NCI-H69 (cell line): ENCODE measurements at regions not wholly inside any gene's neighbourhood (a gene's known extent, or its start where the extent isn't known, plus 50 kb on each side); places are given as distances from the start of the nearest gene placed in this dataset.
"Not testable (repeated sequence)": the region's sequence is repeated elsewhere in the genome, so short reads cannot be mapped to it uniquely, and the experiment has no call there.

Experiments
- DNase-seq: peaks from one replicate; lab custom pipeline; 2025; lab: John Stamatoyannopoulos, UW

DNA sequence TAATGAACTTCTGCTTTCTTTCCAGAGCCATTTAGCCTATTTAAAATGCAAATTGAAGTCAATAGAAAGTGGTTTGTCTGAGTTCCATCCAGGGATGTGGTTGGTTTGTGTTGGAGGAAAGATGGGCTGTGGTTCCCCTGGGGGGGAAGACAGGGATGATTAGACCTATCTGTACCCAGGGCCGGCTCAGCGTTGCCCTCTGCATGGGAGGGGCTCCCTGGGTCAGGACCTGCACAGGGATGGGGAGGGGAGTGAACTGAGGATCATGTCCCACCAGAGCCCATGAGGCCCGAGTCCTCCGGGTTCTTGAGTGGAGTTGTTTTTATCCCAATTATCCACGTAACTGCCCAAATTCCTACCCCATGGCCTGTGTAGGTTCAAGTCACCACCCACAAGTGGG lies 76.9 kb upstream of the SFSWAP start:
- DNase-seq, result no peak

DNA sequence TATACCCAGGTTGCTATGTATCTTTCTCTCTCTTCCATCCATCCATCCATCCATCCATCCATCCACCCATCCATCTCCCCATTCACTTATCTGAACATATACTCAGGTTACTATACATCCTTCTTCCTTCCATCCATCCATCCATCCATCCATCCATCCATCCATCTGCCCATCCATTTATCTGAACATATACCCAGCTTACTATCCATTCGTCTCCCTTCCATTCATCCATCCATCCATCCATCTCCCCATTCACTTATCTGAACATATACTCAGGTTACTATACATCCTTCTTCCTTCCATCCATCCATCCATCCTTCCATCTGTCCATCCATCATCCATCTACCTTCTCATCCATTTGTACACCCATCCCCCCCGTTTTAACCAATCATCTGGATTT lies 75.9 kb upstream of the SFSWAP start:
- not testable (repeated sequence) for DNase-seq

DNA sequence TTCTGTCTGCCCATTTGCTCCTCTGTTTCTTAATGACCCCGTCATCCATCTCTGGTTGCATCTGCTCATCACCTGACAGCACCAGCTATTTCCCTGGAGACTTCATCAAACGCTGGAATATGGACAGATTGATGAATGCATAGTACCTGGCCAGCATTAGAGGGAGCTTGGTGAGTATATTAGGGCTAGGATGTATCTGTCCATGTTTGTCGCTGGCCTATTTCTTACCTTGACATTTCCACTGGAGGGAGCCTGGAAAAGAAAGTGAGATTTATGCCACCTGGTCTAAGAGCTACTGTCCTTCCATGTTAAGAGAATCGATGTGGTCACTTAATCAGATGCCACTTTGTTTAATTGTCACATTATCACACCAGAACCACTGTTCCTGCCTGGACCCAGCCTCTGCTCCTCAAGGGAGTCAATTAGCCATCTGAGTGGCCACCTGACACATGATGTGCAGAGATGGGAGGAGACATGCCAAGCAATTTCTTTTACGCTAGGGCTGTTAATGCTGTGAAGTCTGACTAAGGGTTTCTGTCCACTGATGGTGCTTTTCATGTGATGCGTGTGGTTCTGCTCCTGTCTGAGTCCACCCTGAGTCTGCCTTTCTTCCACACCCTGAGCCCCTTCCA lies 75.3 kb upstream of the SFSWAP start:
- DNase-seq, result no peak

DNA sequence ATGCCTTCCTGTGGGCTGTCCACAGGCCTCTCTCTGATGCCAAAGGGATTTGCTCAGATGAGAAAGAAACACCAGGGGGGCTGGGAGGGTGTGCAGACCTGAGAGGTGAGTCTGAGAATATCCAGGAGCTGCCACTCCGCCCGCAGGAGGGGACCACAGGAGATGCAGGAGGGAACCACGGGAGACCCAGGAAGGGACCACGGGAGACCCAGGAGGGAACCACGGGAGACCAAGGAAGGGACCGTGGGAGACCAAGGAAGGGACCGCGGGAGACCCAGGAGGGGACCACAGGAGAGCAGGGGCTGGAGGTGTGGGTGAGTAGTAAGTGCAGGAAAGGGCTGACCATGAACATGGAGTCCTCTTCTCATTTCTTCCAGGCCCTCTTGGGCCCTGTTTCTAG lies 74.6 kb upstream of the SFSWAP start:
- no peak for DNase-seq

DNA sequence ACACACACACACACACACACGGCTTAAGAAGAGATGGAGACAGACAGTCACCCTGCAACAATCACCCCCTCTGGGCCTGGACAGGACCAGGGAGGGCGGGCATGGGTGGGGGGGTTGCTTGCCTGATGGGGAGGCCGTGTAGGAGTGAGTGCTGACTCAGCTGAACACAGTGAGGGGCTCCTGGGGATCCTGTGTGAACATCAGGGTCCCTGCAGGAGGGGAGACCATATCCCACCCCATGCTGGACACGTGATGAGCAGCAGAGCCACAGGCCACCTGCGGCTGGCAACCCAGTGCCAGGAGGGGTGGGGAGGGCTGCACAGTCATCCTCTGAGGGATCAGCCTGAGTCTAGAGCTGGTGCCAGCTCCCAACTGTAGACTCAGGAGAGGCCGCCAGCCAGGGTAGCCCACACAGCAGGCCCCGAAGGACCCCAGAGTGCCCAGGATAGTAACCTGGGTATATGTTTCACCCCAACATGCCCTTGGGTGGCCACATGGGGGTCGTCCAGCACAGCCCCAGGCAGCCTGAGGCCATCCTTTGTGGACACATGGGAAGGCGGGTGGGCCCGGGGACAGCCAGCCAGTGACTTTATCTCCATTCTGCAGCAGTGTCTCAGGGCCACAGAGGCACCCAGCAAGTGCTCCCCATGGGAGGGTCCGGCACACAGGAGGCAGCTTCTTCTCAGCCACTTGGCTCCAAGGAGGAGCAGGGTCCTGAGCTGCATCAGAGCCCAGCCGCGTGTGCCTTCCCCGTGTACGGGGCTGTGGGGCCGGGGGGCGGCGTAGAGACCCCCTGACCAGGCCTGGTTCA lies 73.7 kb upstream of the SFSWAP start:
- DNase-seq, result no peak

DNA sequence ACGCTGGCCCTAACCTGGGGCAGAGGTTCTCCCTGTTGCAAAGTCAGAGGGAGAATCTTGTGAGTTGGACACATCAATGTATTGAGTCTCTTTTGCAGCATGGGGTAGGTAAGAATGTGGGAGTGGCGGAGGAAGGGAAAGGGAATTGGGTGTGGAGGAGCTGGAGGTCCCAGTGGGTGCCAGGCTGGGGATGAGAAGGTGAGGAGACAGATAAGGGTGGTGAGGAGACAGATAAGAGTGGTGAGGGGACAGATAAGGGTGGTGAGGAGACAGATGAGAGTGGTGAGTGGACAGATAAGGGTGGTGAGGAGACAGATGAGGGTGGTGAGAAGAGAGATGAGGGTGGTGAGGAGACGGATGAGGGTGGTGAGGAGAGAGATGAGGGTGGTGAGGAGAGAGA lies 72.9 kb upstream of the SFSWAP start:
- no peak for DNase-seq

DNA sequence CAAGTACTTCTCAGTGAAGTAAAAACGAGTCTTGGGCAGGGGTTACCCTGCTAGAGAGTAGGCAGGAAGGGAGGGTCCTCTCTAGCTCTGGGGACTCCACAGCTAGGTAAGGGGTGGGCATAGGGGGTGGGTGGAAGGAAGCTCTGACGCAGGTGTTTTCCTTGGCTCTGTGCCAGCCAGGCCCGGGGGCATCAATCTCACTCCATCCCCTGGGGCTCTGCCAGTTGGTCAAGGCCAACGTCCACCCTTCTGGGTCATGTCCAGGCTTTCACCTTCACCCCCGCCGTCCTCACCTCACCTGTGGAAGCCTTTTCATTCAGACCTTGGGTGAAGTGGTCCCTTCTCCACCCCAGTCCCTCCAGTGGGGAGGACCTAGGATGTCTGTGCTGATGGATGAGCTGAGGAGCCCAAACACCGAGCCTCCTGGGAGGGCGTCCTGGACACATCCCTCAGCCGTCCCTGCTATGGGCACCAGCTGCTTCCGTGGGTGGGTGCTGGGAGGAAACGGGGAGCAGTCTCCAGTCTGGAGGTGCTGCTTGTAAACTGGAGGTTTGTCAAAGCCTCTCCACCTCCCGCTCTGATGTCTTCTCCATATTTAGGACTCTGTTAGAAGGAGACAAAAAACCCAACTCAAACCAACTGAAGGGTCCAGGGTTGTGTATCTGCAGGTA lies 71.5 kb upstream of the SFSWAP start:
- no peak for DNase-seq

DNA sequence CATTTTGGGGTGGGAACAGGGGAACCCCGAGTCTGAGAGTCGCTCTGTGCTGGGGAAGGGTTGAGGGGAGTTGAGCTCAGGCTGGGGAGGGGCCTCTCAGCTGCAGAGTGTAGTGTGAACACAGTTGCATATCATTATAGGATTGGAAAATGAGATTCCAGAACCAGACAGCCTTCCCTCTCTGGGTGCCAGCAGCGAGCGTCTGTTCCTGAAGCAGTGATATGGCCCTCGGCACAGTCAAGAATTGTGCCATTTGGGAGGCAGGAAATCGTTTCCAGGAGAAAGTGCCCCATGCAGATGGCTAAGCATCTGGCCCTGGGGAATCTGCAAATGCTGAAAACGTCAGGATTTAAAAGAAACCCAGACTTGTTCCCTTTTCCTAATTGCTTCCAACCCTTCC lies 70.4 kb upstream of the SFSWAP start:
- DNase-seq, result no peak

DNA sequence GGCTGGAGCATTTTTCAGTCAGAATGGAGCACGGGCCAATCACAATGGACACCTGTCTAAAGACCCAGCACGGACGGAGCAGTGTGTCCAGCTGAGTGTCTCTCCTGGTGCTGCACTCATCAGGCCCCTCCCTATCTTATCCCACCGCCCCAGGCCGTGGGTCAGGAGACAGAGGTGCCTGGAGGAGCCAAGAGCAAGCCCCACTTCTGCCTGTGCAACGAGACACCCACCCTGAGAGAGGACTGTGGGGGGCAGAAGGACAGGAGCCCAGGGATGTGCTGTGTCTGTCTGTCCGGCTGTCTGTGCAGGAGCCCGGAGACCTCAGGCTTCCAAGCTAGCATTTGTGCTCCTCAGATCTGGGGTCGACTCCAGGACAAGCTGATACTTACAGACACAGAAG lies 69.6 kb upstream of the SFSWAP start:
- no peak for DNase-seq

DNA sequence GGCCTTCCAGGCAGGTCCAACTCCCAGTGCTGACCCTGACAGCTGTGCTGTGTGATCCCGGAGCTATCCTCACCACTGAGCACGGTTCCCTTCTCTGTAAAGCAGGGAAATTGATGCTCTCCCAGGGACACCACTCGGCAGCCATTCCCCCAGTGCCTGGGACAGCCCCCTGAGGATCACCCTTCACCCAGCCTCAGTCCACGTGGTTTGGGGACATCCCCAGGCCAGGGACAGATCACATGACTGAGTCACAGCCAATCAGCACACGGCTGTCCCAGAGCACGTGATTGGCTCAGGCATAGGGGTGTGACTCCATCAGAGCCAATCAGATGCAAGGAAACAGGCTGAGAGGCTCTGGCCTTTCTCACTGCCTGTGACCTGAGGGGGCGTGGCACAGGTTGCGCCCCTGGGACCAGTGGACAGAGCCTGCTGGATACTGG lies 68.8 kb upstream of the SFSWAP start:
- DNase-seq, result no peak

DNA sequence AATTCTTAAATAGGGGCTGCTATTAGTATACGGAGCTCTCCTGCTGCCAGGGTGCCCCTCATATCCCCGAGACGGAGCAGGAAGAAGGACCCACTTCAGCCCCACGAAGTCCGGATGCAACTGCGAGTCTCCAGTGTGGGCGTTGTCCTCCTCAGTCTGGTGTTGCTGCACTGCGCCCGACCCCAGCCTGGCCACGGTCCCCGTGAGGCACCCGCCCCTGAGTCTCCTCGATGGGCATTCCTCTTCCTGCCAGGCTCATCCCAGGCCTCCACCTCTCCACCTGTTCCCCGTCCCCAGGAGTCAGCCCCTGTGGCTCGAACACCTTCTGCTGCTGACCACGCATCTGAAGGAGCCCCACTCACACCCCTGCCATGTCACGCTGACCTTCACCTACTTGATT lies 68.1 kb upstream of the SFSWAP start:
- DNase-seq, result no peak

DNA sequence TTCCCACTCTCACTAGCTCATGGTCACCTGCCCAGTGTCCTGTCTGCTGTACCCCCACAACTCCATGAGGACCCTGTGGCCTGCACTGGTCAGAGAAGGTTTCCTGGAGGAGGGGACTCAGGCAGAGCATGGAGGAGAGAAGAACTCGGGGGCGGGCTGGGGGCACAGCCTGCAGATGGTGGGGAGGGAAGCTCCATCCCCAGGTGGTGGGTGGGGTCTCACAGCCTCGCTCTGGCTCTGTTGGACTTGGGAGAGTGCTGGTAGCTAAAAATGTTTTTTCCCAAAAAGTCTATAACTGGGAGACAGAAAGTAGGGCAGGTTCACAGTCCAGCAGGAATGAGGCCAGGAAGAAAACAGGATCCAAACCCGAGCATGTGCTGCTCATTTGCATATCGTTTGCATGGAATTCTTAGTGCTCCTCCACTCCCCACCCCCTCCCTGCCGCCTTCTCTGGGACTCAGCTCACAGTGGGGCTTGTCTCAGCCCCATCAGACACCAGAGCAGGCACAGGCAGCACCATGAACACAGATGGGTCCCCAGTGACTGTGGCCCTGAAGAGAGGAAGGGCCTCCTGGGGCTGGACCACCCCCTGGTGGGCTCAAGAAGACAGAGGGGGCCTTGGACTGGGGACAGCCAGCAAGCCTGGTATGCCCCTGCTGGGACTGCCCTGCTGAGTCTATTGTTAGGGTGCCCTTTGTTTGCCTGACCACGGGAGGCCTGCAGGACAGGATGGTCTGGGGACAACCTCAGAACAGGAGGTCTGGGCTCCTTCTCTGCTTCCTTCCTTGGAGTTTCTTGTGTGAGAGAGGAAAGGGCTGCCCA lies 67.0 kb upstream of the SFSWAP start:
- DNase-seq, result no peak

DNA sequence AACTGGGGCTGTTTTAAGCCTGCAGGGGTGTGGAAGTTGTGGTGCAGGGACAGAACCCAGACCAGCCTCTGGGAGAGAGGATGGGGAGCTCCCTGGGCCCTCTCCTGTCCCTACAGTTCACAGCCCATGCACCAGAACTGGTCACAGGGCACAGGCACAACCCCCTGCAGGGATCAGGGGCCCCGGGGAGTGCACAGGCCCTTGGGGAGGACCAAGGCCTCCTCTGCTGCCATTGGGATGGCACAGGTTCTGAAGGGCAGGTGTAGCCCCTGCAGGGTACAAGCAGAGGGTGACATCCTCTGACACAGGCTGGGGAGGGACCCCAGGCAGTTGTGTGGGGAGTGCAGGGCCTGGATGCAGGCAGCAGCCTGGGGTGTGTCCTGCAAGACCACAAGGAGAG lies 66.4 kb upstream of the SFSWAP start:
- DNase-seq, result no peak

DNA sequence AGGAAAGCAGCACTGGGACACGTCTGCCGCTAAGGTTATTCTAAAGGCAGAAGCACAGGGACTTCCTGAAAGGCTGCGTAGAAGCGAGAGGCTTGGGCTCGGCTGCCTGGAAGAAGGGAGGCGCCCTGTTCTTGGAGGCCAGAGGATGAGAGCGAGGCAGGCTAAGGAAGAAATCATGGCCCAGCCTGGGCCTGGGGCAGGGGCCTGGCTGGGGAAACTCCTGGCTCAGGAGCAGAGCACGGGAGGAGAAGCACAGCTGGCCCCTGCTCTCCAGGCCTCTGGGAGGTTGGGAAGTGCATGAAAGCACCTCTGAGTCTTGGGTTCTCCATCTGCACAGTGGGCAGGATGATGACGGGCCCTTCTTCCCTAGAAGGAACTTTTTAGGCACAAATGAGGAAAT lies 66.0 kb upstream of the SFSWAP start:
- DNase-seq, result not testable (repeated sequence)

DNA sequence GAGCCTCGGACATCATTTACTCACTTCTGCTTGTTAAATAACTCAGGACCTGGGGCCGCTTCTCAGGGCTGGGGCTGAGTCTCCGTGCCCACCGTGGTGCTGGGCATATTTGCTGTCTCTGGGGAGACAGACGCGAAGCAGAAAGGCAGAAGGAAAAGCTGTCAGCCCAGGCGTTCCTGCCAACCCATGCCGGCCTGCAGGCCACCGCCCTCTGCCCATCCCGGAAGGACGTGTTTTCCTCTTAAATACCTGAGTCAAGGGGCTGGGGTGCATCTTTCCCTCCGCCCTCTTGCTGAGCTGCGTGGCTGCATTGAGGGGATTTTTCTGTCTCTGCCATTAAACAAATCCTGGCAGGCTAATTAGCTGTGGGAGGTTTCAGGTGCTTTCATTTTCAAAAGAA lies 65.3 kb upstream of the SFSWAP start:
- not testable (repeated sequence) for DNase-seq

DNA sequence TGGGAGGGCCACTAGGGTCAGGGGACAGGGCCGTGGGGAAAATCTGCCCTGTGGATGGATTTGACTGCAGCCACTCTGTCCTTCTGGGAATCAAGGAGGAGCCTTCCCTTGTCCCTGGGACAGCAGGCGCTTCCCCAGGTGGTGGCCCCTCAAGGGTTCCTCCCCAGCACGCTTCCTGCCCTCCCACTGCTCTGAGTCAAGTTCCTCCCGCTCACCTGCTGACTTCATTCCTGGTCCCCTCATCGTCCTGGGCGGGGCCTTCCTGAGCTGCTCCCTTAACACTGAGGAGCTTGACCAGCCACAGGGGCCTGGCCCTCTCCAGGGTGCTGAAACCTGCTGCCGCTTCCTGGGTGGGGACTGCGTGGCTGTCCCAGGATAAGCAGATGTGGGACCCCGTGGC lies 64.4 kb upstream of the SFSWAP start:
- not testable (repeated sequence) for DNase-seq

DNA sequence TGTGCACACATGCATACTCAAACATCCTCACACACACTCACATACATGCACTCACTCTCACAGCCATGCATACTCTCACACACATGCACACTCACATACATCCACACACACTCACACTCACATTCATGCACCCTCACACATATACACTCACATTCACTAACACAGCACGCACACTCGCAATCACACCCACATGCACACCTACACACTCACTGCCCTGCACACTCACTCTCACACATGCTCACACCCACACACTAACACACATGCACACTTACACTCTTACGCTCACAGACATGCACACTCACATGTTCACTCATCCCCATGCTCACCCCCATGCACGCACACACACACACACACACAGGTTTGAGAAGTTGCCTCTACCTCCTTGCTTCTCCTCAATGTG lies 63.2 kb upstream of the SFSWAP start:
- no peak for DNase-seq

DNA sequence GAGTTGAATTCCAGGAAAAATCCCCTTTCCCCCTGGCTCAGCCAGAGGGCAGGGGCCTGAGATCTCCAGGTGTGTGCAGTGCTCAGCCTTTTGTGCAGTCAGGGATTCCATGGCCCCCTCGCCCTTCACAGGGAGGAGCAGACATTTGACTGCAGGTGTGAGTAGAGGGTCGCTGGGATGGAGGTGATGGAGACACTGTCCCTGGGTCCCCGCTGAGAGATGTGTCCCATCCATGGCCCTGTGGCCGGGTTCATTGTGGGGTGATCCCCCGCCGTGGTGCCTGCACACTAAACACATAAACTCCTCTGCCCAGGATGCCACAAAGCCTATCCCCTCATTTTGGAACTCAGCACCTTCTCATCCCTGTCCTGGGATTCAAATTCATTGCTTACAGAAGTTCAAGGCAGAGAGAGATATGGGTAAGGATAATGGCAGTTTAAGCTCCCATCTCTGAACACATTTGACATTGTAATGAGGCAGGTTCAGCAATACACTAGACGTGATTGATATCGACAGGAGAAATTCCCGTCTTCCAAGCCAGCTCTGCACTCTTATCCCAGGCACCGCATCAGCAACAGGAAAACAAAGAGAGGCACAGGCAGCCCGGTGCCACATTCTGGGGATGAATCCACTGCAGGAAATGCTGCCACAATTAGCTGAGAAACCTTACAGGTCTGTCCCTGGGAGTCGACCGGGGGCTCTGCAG lies 55.3 kb upstream of the SFSWAP start:
- DNase-seq, result not testable (repeated sequence)

DNA sequence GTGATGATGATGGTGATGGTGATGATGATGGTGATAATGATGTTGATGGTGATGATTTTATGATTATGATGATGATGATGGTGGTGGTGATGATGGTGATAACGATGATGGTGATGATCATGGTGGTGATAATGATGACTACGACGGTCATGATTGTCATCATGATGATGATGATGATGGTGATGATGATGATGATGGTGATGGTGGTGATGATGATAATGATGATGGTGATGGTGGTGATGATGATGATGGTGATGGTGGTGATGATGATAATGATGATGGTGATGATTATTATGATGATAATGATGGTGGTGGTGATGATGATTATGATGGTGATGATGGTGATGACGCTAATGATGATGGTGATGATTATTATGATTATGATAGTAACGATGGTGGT lies 54.1 kb upstream of the SFSWAP start:
- DNase-seq, result not testable (repeated sequence)

DNA sequence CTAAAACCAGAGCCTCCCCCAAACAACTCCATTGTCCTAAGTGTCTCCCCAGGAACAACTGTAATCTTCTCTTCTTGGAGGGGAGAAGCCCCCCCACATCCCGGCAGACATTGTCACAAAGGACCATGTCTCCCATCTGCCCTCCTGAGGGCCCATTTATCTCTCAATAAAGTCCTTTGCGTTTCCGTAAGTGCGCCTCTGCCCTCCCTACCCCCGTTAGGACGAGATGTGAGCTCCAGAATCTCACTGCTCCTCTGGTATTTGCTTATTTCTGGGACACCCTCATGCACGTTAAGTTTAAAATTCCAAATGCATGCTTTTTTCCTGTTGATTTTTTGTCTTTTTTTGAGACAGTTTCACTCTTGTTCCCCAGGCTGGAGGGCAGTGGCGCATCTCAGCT lies 52.3 kb upstream of the SFSWAP start:
- not testable (repeated sequence) for DNase-seq

DNA sequence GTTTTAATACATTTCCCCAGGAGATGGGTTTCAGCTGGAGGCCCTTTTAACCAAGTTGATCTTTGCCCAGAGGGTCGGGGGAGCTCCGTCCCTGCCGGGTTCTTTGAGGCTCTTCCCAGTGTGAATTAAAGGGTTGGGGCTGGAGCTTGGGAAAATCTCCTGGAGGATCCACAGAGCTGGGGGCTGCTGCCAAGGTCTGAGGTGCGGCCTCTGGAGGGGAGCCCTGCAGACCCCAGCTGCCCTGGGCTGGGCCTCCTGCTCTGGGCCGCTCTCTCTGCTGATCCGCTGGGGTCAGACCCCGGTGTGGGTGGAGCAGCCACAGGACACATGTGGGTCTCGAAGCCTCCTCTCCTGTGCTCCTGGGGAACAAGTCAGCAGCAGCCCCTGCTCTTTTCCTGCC lies 51.4 kb upstream of the SFSWAP start:
- DNase-seq, result not testable (repeated sequence)

DNA sequence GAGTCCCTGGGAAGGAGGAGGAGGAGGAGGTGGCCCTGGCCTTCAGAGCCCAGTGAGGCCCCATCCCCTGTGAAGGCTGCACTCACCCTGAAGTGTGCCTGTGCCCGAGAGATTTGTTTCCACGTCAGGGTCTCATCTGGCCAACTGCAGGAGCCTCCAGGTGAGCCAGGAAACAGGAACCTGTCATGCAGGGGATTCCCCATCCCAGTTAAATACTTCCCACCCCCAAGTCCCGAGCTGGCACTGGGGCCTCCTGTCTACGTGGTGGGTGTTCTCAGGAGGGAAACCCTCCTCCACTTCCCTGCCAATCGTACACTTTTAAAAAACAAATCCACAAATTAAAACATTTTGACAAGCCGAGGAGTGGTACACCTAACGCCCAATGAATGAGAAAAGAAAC lies 50.9 kb upstream of the SFSWAP start:
- DNase-seq, result not testable (repeated sequence)
